Mucosa of descending colon (tissue), 3 donors: ENCODE measurements at regions not wholly inside any gene's neighbourhood (a gene's known extent, or its start where the extent isn't known, plus 50 kb on each side); places are given as distances from the start of the nearest gene placed in this dataset.
A peak's percentile ranks its signal among the peaks of the same experiment; 100 is the strongest.
"Not testable (repeated sequence)": the region's sequence is repeated elsewhere in the genome, so short reads cannot be mapped to it uniquely, and the experiment has no call there.

ENCODE experiments used
- ATAC-seq: fragments of 200-7000 bp; cut with Tn5 transposase; one replicate; pipeline ENCODE4 v1.9.1; 2020; ENCODE audit warnings: mild to moderate bottlenecking, moderate library complexity
- DNase-seq, 3 donors: peaks; one replicate each; pipeline ENCODE4 v3.0.0-alpha.2; 2020
- H3K36me3 ChIP-seq: fragments of 200-600 bp; one replicate; pipeline ENCODE4 v1.8.0; 2021; ENCODE audit warnings: low read depth, mild to moderate bottlenecking
- H3K4me1 ChIP-seq: fragments of 200-600 bp; one replicate; pipeline ENCODE4 v1.8.0; 2021; ENCODE audit warnings: low read depth, mild to moderate bottlenecking
- H3K4me3 ChIP-seq: fragments of 200-600 bp; one replicate; pipeline ENCODE4 v1.8.0; 2021; ENCODE audit warnings: mild to moderate bottlenecking
- H3K9me3 ChIP-seq: fragments of 200-600 bp; one replicate; pipeline ENCODE4 v1.8.0; 2021; ENCODE audit warnings: mild to moderate bottlenecking
- intact Hi-C, 2 donors: fragments of 100-400 bp; cut with DNase I in 1 of 2; cut with micrococcal nuclease in 1 of 2; formaldehyde crosslinking; loops; one replicate each; pipeline versions ENCODE4 v1.11.0 to v1.11.1; 2022; cut with DNase I, micrococcal nuclease
- donor health status: DM: no; HTN: no; CAD: no; lungs with moderate emphysema.
- donor health status: DM: no; HTN: no; CAD: no.
- donor health status: DM: no; HTN: yes; CAD: no.

GRCh38 chr9:40196803-40197202 is 841.3 kb downstream of the SPATA31A1 start:
- H3K4me3 ChIP-seq, ATAC-seq, H3K9me3 ChIP-seq, H3K4me1 ChIP-seq, DNase-seq, intact Hi-C loops, H3K36me3 ChIP-seq: not testable (repeated sequence)

- ATAC-seq, H3K4me3 ChIP-seq, H3K36me3 ChIP-seq, DNase-seq, H3K9me3 ChIP-seq, H3K4me1 ChIP-seq, intact Hi-C loops: not testable (repeated sequence)
Measured at GRCh38 chr9:40221596-40222233, 866.2 kb downstream of the SPATA31A1 start.

- H3K9me3 ChIP-seq, intact Hi-C loops, H3K4me1 ChIP-seq, H3K4me3 ChIP-seq, H3K36me3 ChIP-seq: not testable (repeated sequence)
- DNase-seq, result peak; percentile 47 to 78 (median 50)
- ATAC-seq, result peak; percentile 72
Measured at GRCh38 chr9:40222617-40223200, 867.2 kb downstream of the SPATA31A1 start.

DNA sequence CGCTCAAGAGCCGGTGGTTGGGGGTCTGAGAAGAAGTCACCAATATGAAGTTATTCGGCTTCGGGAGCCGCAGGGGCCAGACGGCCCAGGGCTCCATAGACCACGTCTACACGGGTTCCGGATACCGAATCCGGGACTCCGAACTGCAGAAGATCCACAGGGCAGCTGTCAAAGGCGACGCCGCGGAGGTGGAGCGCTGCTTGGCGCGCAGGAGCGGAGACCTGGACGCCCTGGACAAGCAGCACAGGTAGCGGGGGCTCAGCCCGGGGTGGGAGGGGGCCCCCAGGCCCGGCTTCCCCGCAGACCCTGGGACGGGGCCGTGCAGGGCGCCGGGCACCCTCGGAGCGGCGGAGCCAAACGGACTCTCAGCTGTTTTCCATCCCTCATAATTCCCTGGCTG is 867.9 kb downstream of the SPATA31A1 start:
- intact Hi-C loops, H3K9me3 ChIP-seq, ATAC-seq, H3K4me3 ChIP-seq, H3K36me3 ChIP-seq, H3K4me1 ChIP-seq: not testable (repeated sequence)
- DNase-seq, result peak in 2 of 3 donors; percentile 8 to 43
